Calu3 (cell line): ENCODE measurements at regions not wholly inside any gene's neighbourhood (a gene's known extent, or its start where the extent isn't known, plus 50 kb on each side); places are given as distances from the start of the nearest gene placed in this dataset.

Source experiments
- BruUV-seq: library from RNA; stranded (reverse); fragments of 400-500 nt; replicated peaks from 2 replicates; lab custom pipeline; 2021; lab: Mats Ljungman, UMichigan
- CTCF ChIA-PET: fragments of 300-600 bp; sonication (Branson Sonifier 250); formaldehyde crosslinking; loops from one replicate; lab custom pipeline; 2022; ENCODE audit warnings: antibody characterized with exemption; lab: Charles Lee
- DNase-seq: peaks from one replicate; pipeline ENCODE4 v3.0.0; 2022
- H3K27ac Mint-ChIP-seq: one replicate; pipeline ENCODE4 v1.8.0; 2022; ENCODE audit warnings: mixed read lengths; ENCODE audit not compliant: unreplicated experiment
- H3K27me3 Mint-ChIP-seq: one replicate; pipeline ENCODE4 v1.8.0; 2022; ENCODE audit warnings: mixed read lengths; ENCODE audit not compliant: unreplicated experiment
- H3K36me3 Mint-ChIP-seq: one replicate; pipeline ENCODE4 v1.8.0; 2022; ENCODE audit warnings: mild to moderate bottlenecking, moderate library complexity, mixed read lengths; ENCODE audit not compliant: insufficient read depth, unreplicated experiment
- H3K4me1 Mint-ChIP-seq: one replicate; pipeline ENCODE4 v1.8.0; 2022; ENCODE audit warnings: mild to moderate bottlenecking, low read depth, mixed read lengths; ENCODE audit not compliant: unreplicated experiment
- H3K4me3 Mint-ChIP-seq: one replicate; pipeline ENCODE4 v1.8.0; 2022; ENCODE audit warnings: mild to moderate bottlenecking, low read depth, moderate library complexity, mixed read lengths; ENCODE audit not compliant: unreplicated experiment
- H3K9me3 Mint-ChIP-seq: one replicate; pipeline ENCODE4 v1.8.0; 2022; ENCODE audit warnings: low read depth, mixed read lengths; ENCODE audit not compliant: unreplicated experiment
- intact Hi-C: fragments of 100-400 bp; cut with micrococcal nuclease; formaldehyde crosslinking; loops from one replicate; pipeline ENCODE4 v1.10.0; 2022; ENCODE audit not compliant: unreplicated experiment
- TF ChIP-seq, protein P1 (sequence below): fragments of 200-600 bp; IDR thresholded peaks from one replicate; pipeline ENCODE4 v1.8.0; 2022; ENCODE audit warnings: antibody characterized with exemption; ENCODE audit not compliant: unreplicated experiment

DNA sequence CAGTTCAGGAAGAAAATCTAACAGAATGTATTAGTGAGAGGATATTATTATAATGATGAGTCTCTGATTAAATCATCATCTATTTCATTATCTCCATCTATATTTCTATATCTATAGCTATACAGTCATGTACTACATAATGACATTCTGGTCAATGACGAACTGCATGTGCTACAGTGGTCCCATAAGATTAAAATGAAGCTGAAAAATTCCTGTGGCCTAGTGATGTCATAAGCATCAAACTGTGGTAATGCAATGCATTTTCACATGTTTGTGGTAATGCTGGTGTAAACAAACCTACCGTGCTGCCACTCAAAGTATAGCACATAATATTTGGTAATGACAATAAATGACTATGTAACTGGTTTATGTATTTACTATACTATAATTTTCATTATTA lies 1127.9 kb upstream of the CHAC2 start:
- H3K27me3 Mint-ChIP-seq: no peaks in the 10 kb centered on the region
- CTCF ChIA-PET: no interaction called here
- no peaks in the 10 kb centered on the region for H3K4me1 Mint-ChIP-seq
- no peak overlapping the region for H3K27ac Mint-ChIP-seq
- BruUV-seq: no TSS peak
- DNase-seq: no peak
- intact Hi-C loops: no loop called here
- peaks cover 17% of the 10 kb centered on the region for H3K9me3 Mint-ChIP-seq
- no peaks in the 10 kb centered on the region for H3K36me3 Mint-ChIP-seq
- H3K4me3 Mint-ChIP-seq: no peak overlapping the region
- TF ChIP-seq, protein P1, sequence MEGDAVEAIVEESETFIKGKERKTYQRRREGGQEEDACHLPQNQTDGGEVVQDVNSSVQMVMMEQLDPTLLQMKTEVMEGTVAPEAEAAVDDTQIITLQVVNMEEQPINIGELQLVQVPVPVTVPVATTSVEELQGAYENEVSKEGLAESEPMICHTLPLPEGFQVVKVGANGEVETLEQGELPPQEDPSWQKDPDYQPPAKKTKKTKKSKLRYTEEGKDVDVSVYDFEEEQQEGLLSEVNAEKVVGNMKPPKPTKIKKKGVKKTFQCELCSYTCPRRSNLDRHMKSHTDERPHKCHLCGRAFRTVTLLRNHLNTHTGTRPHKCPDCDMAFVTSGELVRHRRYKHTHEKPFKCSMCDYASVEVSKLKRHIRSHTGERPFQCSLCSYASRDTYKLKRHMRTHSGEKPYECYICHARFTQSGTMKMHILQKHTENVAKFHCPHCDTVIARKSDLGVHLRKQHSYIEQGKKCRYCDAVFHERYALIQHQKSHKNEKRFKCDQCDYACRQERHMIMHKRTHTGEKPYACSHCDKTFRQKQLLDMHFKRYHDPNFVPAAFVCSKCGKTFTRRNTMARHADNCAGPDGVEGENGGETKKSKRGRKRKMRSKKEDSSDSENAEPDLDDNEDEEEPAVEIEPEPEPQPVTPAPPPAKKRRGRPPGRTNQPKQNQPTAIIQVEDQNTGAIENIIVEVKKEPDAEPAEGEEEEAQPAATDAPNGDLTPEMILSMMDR: no peak

DNA sequence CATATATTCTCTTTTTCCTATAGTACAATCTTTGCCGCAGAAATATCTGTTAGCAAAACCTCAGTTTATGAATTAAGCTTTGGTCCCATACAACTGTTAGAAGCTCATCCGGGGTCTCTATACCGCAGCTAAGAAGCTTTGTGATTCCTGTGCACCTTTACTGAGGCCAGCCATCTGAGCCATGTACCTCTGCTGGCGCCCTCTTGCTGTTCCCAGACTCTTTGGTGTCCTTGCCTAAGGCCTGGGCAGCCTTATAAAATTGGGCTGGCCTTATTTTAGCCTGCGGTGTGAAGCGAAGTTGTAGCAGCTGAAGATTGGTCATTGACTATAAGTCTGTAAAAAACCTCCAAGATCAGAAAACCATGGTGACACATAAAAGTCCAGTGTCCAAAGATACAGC lies 1135.1 kb upstream of the CHAC2 start:
- Mint-ChIP-seq H3K27ac (no peak overlapping the region), H3K36me3 (no peaks in the 10 kb centered on the region), H3K4me1 (no peaks in the 10 kb centered on the region), H3K4me3 (no peak overlapping the region), H3K9me3 (peaks cover 15% of the 10 kb centered on the region), H3K27me3 (no peaks in the 10 kb centered on the region)
- TF ChIP-seq, protein P1: no peak
- intact Hi-C loops: no loop called here
- no TSS peak for BruUV-seq
- DNase-seq: no peak
- CTCF ChIA-PET: no interaction called here

DNA sequence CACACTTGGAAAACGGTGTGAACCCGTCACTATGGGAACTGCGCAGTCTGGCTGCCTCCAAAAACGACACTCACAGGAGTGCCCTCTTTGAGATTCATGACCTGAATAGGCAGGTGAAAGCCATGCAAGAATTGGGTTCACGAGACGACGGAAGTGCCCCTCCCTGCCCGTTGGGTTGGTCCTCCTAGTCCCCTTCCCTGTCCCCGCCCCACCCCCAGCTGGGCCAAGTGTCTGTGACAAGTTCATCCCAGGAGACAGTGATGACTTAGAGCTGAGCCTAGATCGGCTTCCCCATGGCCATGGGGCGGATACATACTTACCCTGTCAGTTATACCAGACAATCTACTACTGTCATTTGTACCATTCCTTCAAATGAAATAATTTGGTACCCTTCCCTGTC lies 1137.7 kb upstream of the CHAC2 start:
- CTCF ChIA-PET: no interaction called here
- no peaks in the 10 kb centered on the region for H3K4me1 Mint-ChIP-seq
- peaks cover 8% of the 10 kb centered on the region for H3K9me3 Mint-ChIP-seq
- H3K36me3 Mint-ChIP-seq: no peaks in the 10 kb centered on the region
- no TSS peak for BruUV-seq
- TF ChIP-seq, protein P1: no peak
- H3K27ac Mint-ChIP-seq: no peak overlapping the region
- DNase-seq: no peak
- H3K4me3 Mint-ChIP-seq: no peak overlapping the region
- intact Hi-C loops: no loop called here
- no peaks in the 10 kb centered on the region for H3K27me3 Mint-ChIP-seq

DNA sequence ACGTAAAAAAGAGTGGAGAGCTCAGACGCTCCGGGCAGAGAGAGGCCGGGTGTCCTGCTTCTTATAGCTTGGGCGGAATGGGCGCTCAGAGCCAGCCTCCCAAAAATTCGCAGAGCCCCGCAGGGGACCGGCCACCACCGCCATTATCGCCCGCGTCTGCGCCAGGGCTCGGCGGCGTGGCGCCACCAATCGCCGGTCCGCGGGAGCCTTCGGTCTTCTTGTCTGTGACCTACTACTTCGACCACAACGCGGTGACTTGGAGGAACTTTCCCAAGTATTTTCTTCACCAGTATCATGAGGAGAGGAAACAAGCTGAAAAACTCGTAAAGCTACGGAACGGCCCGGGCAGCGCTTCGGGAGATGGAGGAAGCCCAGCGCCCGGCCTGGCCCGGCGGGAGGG lies 1138.1 kb upstream of the CHAC2 start:
- no peaks in the 10 kb centered on the region for H3K36me3 Mint-ChIP-seq
- CTCF ChIA-PET: no interaction called here
- H3K27me3 Mint-ChIP-seq: no peaks in the 10 kb centered on the region
- no peak for DNase-seq
- peaks cover 8% of the 10 kb centered on the region for H3K9me3 Mint-ChIP-seq
- no TSS peak for BruUV-seq
- H3K27ac Mint-ChIP-seq: no peak overlapping the region
- H3K4me3 Mint-ChIP-seq: no peak overlapping the region
- TF ChIP-seq, protein P1: no peak
- intact Hi-C loops: no loop called here
- H3K4me1 Mint-ChIP-seq: no peaks in the 10 kb centered on the region
